ENCODE measurements at regions not wholly inside any gene's neighbourhood (a gene's known extent, or its start where the extent isn't known, plus 50 kb on each side); places are given as distances from the start of the nearest gene placed in this dataset.

GRCh38 chr2:180655393-180655792, 325.0 kb upstream of the UBE2E3 start:
- DNase-seq (ENCODE audit: low read depth in 1 of 2, low spot score in 1 of 2) = no peak
- Histone ChIP-seq H3K4me3 (replicated peaks; ENCODE audit: insufficient read depth, low read length) (no peak overlapping the region), H3K27ac (replicated peaks) (no peak overlapping the region), H3K27me3 (ENCODE audit: insufficient read depth, poor library complexity, severe bottlenecking) (no peaks in the 10 kb centered on the region)
- no peak for TF ChIP-seq SPI1 (IDR thresholded peaks at IDR 0.05; ENCODE audit: borderline replicate concordance, low read depth)
- TF ChIP-seq REST (IDR thresholded peaks at IDR 0.05; ENCODE audit: insufficient replicate concordance, low read depth) = no peak
- TF ChIP-seq POLR2AphosphoS5 (IDR thresholded peaks at IDR 0.05; ENCODE audit: low read depth) = no peak
- no peak for TF ChIP-seq GABPA (IDR thresholded peaks at IDR 0.05; ENCODE audit: low read depth)
- TF ChIP-seq, protein P1, sequence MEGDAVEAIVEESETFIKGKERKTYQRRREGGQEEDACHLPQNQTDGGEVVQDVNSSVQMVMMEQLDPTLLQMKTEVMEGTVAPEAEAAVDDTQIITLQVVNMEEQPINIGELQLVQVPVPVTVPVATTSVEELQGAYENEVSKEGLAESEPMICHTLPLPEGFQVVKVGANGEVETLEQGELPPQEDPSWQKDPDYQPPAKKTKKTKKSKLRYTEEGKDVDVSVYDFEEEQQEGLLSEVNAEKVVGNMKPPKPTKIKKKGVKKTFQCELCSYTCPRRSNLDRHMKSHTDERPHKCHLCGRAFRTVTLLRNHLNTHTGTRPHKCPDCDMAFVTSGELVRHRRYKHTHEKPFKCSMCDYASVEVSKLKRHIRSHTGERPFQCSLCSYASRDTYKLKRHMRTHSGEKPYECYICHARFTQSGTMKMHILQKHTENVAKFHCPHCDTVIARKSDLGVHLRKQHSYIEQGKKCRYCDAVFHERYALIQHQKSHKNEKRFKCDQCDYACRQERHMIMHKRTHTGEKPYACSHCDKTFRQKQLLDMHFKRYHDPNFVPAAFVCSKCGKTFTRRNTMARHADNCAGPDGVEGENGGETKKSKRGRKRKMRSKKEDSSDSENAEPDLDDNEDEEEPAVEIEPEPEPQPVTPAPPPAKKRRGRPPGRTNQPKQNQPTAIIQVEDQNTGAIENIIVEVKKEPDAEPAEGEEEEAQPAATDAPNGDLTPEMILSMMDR (IDR thresholded peaks at IDR 0.05; ENCODE audit: insufficient read depth, low read length) = no peak

DNA sequence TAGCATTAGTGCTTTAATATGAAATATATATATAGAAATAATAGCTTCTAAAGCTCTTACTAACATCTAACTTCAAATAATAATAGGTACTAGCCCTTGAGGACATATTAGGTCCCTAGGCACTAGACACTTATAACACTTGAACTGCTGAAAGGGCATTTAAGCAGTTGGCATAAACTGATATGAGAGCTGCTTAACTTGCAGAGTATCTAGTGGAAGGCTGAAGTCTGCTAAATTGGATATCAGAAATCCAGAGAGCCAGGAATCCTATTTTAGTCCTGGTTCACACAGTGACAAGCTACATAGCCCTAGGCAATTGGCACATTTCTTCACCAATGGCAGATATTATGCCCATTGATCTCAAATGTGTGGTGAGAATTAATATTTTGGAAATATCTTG, 326.9 kb upstream of the UBE2E3 start:
- H3K27me3 ChIP-seq (ENCODE audit: insufficient read depth, poor library complexity, severe bottlenecking) = no peaks in the 10 kb centered on the region
- no peak overlapping the region for H3K4me3 ChIP-seq (replicated peaks; ENCODE audit: insufficient read depth, low read length)
- TF ChIP-seq SPI1 (IDR thresholded peaks at IDR 0.05; ENCODE audit: borderline replicate concordance, low read depth) = no peak
- TF ChIP-seq GABPA (IDR thresholded peaks at IDR 0.05; ENCODE audit: low read depth) = no peak
- TF ChIP-seq REST (IDR thresholded peaks at IDR 0.05; ENCODE audit: insufficient replicate concordance, low read depth) = no peak
- TF ChIP-seq POLR2AphosphoS5 (IDR thresholded peaks at IDR 0.05; ENCODE audit: low read depth) = no peak
- TF ChIP-seq, protein P1 (IDR thresholded peaks at IDR 0.05; ENCODE audit: insufficient read depth, low read length) = no peak
- DNase-seq (ENCODE audit: low read depth in 1 of 2, low spot score in 1 of 2) = no peak
- H3K27ac ChIP-seq (replicated peaks) = no peak overlapping the region

- DNase-seq (ENCODE audit: low read depth in 1 of 2, low spot score in 1 of 2) = no peak
These were observed 327.6 kb upstream of the UBE2E3 start for GRCh38 chr2:180652794-180653193.

DNA sequence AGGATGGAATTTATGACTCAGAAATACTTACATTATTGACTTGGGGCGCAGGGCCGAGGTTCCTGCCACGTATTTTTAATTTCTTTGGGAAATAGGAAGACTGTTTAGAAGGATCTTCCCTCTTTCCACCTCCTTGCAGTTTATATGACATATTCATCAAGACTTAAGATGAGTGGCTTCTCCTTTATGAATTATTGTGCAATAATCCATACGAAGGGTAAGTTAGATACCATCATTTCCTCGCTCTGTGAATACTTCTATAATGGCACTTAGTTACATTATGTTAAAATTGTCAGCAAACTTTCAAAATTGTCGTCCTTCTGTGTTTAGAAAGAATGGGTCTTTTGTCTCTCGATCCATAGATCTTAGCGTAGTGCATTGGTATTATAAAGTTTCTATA, 328.8 kb upstream of the UBE2E3 start:
- Histone ChIP-seq H3K4me3 (replicated peaks; ENCODE audit: insufficient read depth, low read length) (no peak overlapping the region), H3K27me3 (ENCODE audit: insufficient read depth, poor library complexity, severe bottlenecking) (no peaks in the 10 kb centered on the region), H3K27ac (replicated peaks) (no peak overlapping the region)
- no peak for DNase-seq (ENCODE audit: low read depth in 1 of 2, low spot score in 1 of 2)
- no peak for TF ChIP-seq GABPA (IDR thresholded peaks at IDR 0.05; ENCODE audit: low read depth)
- no peak for TF ChIP-seq POLR2AphosphoS5 (IDR thresholded peaks at IDR 0.05; ENCODE audit: low read depth)
- no peak for TF ChIP-seq SPI1 (IDR thresholded peaks at IDR 0.05; ENCODE audit: borderline replicate concordance, low read depth)
- TF ChIP-seq, protein P1 (IDR thresholded peaks at IDR 0.05; ENCODE audit: insufficient read depth, low read length) = no peak
- no peak for TF ChIP-seq REST (IDR thresholded peaks at IDR 0.05; ENCODE audit: insufficient replicate concordance, low read depth)

More at GRCh38 chr2:180652794-180653193, 327.6 kb upstream of the UBE2E3 start:
- H3K4me3 ChIP-seq (replicated peaks; ENCODE audit: insufficient read depth, low read length) = no peak overlapping the region
- H3K27me3 ChIP-seq (ENCODE audit: insufficient read depth, poor library complexity, severe bottlenecking) = no peaks in the 10 kb centered on the region
- peak; percentile 85 for TF ChIP-seq SPI1 (IDR thresholded peaks at IDR 0.05; ENCODE audit: borderline replicate concordance, low read depth)
- TF ChIP-seq GABPA (IDR thresholded peaks at IDR 0.05; ENCODE audit: low read depth) = no peak
- H3K27ac ChIP-seq (replicated peaks) = no peak overlapping the region
